Amniotic epithelial cell (primary cell): ENCODE measurements at regions not wholly inside any gene's neighbourhood (a gene's known extent, or its start where the extent isn't known, plus 50 kb on each side); places are given as distances from the start of the nearest gene placed in this dataset.
A peak's percentile ranks its signal among the peaks of the same experiment; 100 is the strongest.

Experiments
- DNase-seq: peaks from one replicate; pipeline ENCODE4 v3.0.0-alpha.2; 2010; ENCODE audit warnings: low read depth

GRCh38 chr3:72113564-72113963 is 328.6 kb upstream of the PROK2 start:
- DNase-seq, result no peak

DNA sequence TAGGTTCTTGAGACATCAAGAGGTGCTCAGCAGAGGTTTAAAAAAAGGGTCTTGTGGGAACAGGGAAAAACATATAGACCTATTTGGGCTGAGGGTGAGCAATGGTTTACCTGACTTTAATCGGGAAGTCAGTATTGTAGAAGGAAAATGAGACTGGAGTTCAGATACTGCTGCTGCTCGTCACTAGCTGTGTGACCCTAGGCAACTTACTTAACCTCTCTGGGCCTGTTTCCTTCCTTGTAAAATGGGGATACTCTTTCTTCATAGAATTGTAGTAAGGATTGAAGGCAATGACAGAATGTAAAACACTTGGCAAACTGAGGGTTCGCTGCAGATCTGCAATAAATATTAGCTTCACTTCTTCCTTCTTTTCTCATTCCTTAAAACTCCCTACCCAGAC is 327.5 kb upstream of the PROK2 start:
- DNase-seq, result no peak

GRCh38 chr3:72111265-72112205 is 326.6 kb upstream of the PROK2 start:
- no peak for DNase-seq

- DNase-seq, result no peak
Measured at GRCh38 chr3:72109327-72110259, 324.6 kb upstream of the PROK2 start.

- no peak for DNase-seq
Measured at GRCh38 chr3:72105306-72105705, 320.4 kb upstream of the PROK2 start.

- no peak for DNase-seq
Measured at GRCh38 chr3:72102112-72102616, 317.2 kb upstream of the PROK2 start.

DNA sequence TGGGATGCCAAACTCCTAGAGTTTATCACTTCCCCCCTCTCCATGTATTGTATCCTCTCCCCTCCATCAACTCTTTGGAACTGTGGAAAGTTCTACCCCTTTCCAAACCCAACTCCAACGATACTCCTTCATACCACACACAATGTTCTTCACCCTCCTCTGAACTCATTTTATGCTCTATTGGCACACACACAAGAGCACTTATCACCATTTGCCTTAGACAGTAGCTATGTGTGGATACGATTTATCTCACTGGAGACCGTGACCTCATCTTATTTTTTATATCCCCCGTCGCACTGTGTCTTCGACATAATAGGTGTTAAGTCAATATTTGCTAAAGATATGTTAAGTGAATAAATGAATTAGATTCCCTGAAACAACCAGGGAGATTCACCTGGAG is 316.5 kb upstream of the PROK2 start:
- DNase-seq, result no peak

- DNase-seq, result peak; percentile 69
Measured at GRCh38 chr3:72100601-72101187, 315.7 kb upstream of the PROK2 start.

- DNase-seq, result no peak
Measured at GRCh38 chr3:72100080-72100511, 315.1 kb upstream of the PROK2 start.

GRCh38 chr3:72099326-72100079 is 314.6 kb upstream of the PROK2 start:
- DNase-seq, result no peak

DNA sequence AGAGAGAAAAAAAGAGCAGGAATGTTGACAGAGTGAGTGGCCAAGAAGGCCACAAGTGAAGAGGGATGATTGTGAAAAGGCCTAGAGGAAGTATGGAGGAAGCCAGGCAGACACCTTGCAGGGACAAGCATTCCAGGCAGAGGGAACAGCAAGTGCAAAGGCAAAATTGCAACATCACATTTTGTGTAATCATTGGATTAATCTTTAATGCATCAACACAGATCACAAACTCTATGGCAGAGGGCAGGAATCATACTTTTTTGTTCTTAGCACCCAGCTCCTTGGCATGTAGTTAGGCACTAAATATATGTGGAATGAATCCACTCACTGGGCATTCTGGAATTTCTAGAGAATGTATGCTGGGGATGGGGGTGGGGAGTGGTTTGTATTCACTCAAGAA is 312.1 kb upstream of the PROK2 start:
- DNase-seq, result no peak

DNA sequence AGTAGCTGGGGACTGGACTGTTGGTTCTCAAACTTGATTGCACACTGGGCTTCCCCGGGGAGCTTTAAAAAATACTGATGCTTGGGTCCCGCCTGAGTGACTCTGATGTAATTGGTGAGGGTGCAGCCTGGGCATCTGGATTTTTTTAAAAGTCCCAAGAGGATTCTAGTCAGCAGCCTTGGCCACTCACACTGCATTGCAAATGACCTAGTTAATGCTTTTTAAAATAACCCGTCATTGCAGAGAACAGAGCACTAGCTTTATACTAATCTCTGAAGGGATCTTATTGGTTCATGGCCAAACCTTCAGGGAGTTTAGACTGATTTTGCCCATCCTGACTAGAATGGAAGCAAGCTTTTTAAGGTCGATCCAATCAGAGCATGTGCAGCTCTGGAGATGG is 310.6 kb upstream of the PROK2 start:
- no peak for DNase-seq

- no peak for DNase-seq
Measured at GRCh38 chr3:72093992-72094334, 309.0 kb upstream of the PROK2 start.

DNA sequence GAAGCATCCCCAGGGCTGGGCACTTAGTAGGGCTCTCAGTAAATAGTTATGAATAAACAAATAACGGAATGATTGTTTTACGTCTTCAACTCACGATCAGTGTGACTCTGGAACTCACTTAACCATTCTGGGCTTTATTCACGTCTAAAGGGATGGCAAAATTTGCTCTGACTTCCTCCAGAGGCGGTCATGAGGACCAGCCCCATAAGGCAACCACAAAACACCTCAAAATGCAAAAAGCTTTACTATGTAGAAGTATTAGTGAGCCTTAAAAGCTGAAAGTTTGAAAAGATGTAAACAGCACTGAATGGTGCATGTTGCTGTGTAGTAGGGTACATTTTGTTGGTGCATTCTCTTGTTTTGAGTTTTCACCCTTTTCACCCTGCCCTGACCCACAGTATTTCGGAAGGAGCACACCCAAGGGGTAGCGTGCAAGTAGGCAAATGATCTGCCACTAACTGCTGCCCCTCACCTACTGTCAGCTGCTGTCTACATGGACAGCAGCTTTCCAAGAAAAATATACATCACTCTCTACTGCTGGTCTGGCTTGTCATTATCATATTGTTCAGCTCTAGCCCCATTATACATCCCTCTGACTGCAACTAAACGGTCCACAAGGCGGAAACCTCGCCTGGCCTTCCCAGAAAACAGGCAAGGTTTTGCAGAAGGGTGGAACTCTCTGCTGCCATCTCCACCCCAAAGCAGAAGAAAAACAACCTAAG is 308.5 kb upstream of the PROK2 start:
- no peak for DNase-seq

DNA sequence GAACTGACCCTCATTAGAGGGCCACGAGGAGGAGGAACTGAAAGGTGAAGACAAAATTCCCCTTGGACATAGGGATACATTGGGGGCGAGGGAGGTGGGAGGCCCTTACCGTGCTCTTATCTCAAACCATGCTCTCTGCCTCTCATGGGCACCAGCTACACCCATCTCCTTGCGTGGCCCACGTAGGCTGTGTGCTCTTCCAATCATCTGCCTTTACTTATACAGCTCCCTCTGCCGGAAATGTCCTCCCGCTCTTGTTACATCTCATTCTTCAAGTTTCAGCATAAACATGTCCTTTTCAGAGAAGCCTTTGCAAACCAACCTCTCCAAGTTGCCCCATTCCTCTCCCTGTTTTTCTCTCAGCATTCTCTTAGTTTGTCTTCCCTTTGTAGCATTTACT is 307.8 kb upstream of the PROK2 start:
- peak; percentile 26 for DNase-seq

DNA sequence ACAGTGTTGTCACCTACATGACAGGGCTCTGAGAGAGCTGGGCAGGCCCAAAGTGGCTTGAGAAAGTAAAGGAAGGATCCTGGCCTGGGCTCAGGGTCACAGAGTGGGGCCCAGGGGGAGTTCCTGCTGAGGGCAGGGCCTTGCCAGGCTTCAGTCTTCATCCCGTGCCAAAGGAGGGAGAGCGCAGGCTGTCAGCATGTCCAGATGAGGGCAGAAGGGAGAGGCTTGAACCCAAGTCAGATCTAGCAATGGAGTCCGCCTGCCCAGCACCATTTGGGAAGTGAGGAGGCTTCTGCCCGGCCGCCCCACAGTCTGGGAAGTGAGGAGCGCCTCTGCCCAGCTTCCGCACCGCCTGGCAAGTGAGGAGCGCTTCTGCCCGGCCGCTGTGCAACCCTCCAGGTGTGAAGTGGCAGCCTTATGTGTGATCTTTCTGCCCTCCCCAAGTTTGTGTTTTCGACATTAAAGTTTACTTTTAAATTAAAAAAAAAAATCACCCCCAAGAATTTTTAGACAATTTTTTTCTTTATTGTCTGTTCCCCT is 303.6 kb upstream of the PROK2 start:
- no peak for DNase-seq

- DNase-seq, result no peak
Measured at GRCh38 chr3:72087420-72087819, 302.5 kb upstream of the PROK2 start.

- no peak for DNase-seq
Measured at GRCh38 chr3:72086743-72087087, 301.8 kb upstream of the PROK2 start.

DNA sequence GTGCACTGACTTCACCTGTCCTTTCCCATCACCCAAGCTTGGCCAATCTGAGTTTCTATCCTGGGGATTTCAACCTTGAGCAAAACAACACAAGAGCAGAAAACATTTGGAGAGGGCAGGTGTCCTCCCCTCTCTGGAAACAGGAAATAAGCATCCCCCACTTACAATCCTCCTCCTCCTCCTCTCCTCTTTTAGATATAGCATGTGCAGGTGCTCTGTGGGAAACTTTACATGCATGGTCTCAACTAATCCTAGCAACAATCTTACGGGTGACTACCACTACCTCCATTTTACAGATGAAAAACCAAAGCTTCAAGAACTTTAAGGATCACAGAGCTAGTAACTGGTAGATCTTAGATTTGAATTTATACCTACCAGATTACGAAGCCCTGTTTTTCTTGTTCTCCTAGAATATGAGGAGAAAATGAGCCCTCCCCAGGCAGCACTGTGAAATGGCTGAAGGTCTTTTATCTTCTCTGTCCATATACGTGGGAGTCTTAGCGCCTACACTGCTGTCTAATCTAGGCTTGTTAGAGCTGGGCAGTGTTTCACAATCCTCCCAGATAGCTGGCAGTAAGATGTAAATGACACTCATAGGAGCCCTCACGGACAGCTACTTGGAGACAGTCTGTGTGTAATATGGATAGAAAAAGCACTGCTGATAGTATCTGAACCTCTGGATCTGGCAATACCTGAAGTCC is 301.2 kb upstream of the PROK2 start:
- peak; percentile 90 for DNase-seq

DNA sequence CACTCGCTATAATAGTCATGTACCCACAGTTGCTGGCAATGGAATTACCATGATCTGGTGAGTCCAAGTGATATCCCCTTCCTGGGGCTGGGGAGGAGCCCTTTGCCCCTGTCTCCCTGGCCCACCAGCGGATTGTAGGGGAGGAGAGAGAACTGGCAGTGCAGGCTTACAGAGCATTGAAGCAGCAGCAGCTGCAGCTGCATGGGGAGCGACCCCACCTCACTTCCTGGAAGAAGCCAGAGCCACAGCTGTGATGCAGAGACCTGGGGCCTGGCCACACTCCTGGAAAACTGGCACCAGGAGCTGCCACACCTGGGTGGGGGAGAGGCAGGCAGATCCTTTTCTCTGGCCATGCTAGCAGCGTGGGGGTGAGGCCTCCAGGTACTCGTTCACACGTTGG is 300.1 kb upstream of the PROK2 start:
- no peak for DNase-seq
